Cerebellar nuclear complex (tissue), 1 donor: ENCODE measurements at regions not wholly inside any gene's neighbourhood (a gene's known extent, or its start where the extent isn't known, plus 50 kb on each side); places are given as distances from the start of the nearest gene placed in this dataset.

Experiments used
- DNase-seq, 2 experiments: peaks; one replicate each; lab custom pipeline; 2025; lab: John Stamatoyannopoulos, UW

GRCh38 chr2:12495247-12495868, 221.4 kb upstream of the TRIB2 start:
- no peak for DNase-seq

- DNase-seq: no peak
Measured at GRCh38 chr2:12498286-12498685, 218.4 kb upstream of the TRIB2 start.

GRCh38 chr2:12498704-12499103, 218.0 kb upstream of the TRIB2 start:
- no peak for DNase-seq

- DNase-seq: no peak
Measured at GRCh38 chr2:12500899-12501298, 215.8 kb upstream of the TRIB2 start.

- DNase-seq: no peak
Measured at GRCh38 chr2:12501469-12502158, 215.1 kb upstream of the TRIB2 start.

- DNase-seq: no peak
Measured at GRCh38 chr2:12502759-12503158, 214.0 kb upstream of the TRIB2 start.

GRCh38 chr2:12504443-12504842, 212.3 kb upstream of the TRIB2 start:
- no peak for DNase-seq

- no peak for DNase-seq
Measured at GRCh38 chr2:12506846-12507245, 209.9 kb upstream of the TRIB2 start.

- no peak for DNase-seq
Measured at GRCh38 chr2:12507295-12507694, 209.4 kb upstream of the TRIB2 start.

- no peak for DNase-seq
Measured at GRCh38 chr2:12510070-12510469, 206.7 kb upstream of the TRIB2 start.

GRCh38 chr2:12513339-12513738, 203.4 kb upstream of the TRIB2 start:
- no peak for DNase-seq

GRCh38 chr2:12514168-12514567, 202.6 kb upstream of the TRIB2 start:
- no peak for DNase-seq

- no peak for DNase-seq
Measured at GRCh38 chr2:12514631-12515437, 201.9 kb upstream of the TRIB2 start.

- no peak for DNase-seq
Measured at GRCh38 chr2:12515871-12516270, 200.9 kb upstream of the TRIB2 start.

GRCh38 chr2:12533337-12534005, 183.3 kb upstream of the TRIB2 start:
- DNase-seq: no peak

GRCh38 chr2:12534646-12535263, 182.0 kb upstream of the TRIB2 start:
- DNase-seq: no peak

- DNase-seq: no peak
Measured at GRCh38 chr2:12536976-12537375, 179.8 kb upstream of the TRIB2 start.

- DNase-seq: no peak
Measured at GRCh38 chr2:12538138-12538694, 178.5 kb upstream of the TRIB2 start.

- no peak for DNase-seq
Measured at GRCh38 chr2:12539336-12539735, 177.4 kb upstream of the TRIB2 start.

- DNase-seq: no peak
Measured at GRCh38 chr2:12539776-12540562, 176.8 kb upstream of the TRIB2 start.
